ENCODE measurements at regions not wholly inside any gene's neighbourhood (a gene's known extent, or its start where the extent isn't known, plus 50 kb on each side); places are given as distances from the start of the nearest gene placed in this dataset.
"Not testable (repeated sequence)": the region's sequence is repeated elsewhere in the genome, so short reads cannot be mapped to it uniquely, and the experiment has no call there.

DNA sequence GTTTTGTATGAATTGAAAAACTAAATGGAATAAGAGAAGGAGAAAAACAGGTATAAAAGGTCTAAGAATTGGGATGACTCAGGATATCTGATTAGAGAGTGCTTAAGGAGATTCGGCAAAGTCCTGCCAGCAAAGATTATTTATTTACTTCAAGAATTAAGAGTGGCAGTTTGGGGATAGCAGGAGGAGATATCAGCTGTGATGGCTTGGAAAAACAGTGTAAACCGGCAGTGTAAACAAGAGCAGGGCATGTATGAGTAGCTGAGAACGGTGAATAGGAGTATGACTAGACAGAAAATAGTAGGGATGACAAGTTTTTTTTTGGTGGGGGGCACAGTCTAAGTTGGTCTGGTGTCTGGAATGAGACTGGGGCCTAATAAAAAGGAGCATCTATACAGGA, 231.9 kb upstream of the DUSP10 start:
- TF ChIP-seq, protein P1, sequence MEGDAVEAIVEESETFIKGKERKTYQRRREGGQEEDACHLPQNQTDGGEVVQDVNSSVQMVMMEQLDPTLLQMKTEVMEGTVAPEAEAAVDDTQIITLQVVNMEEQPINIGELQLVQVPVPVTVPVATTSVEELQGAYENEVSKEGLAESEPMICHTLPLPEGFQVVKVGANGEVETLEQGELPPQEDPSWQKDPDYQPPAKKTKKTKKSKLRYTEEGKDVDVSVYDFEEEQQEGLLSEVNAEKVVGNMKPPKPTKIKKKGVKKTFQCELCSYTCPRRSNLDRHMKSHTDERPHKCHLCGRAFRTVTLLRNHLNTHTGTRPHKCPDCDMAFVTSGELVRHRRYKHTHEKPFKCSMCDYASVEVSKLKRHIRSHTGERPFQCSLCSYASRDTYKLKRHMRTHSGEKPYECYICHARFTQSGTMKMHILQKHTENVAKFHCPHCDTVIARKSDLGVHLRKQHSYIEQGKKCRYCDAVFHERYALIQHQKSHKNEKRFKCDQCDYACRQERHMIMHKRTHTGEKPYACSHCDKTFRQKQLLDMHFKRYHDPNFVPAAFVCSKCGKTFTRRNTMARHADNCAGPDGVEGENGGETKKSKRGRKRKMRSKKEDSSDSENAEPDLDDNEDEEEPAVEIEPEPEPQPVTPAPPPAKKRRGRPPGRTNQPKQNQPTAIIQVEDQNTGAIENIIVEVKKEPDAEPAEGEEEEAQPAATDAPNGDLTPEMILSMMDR (IDR thresholded peaks at IDR 0.05): not testable (repeated sequence)
- TF ChIP-seq EP300, POLR2AphosphoS5, POLR2A (IDR thresholded peaks at IDR 0.05): not testable (repeated sequence)
